Spleen (tissue), 11 donors: ENCODE measurements at regions not wholly inside any gene's neighbourhood (a gene's known extent, or its start where the extent isn't known, plus 50 kb on each side); places are given as distances from the start of the nearest gene placed in this dataset.

Source experiments
- DNase-seq: peaks from one replicate; pipeline ENCODE4 v3.0.0-alpha.2; 2020
- H3K27ac ChIP-seq, 8 donors: fragments of 200-600 bp; sonication (generic) in 7 of 8; 1 replicate in 4 of 8; 2 replicates in 4 of 8; pipeline versions ENCODE4 v1.5.0 to v1.8.0; 2016 to 2021; ENCODE audit warnings: inconsistent platforms in 4 of 8, mild to moderate bottlenecking in 4 of 8, moderate library complexity in 1 of 8
- H3K27me3 ChIP-seq, 7 donors: fragments of 200-600 bp; sonication (generic) in 6 of 7; replicated peaks in 1 of 7; 1 replicate in 4 of 7; 2 replicates in 3 of 7; pipeline versions ENCODE4 v1.5.0 to v1.8.0; 2016 to 2021; ENCODE audit warnings: inconsistent platforms in 3 of 7, mild to moderate bottlenecking in 1 of 7
- H3K36me3 ChIP-seq, 6 donors: fragments of 200-600 bp; sonication (generic) in 5 of 6; 1 replicate in 4 of 6; 2 replicates in 2 of 6; pipeline versions ENCODE4 v1.5.0 to v1.8.0; 2016 to 2021; ENCODE audit warnings: inconsistent platforms in 2 of 6
- H3K4me1 ChIP-seq, 6 donors: fragments of 200-600 bp; sonication (generic) in 5 of 6; 1 replicate in 3 of 6; 2 replicates in 3 of 6; pipeline versions ENCODE4 v1.5.0 to v1.8.0; 2016 to 2021; ENCODE audit warnings: inconsistent platforms in 3 of 6
- H3K4me3 ChIP-seq, 8 donors: fragments of 200-600 bp; sonication (generic) in 7 of 8; 1 replicate in 4 of 8; 2 replicates in 4 of 8; pipeline versions ENCODE4 v1.5.0 to v1.8.0; 2016 to 2021; ENCODE audit warnings: inconsistent platforms in 4 of 8, mild to moderate bottlenecking in 4 of 8, moderate library complexity in 2 of 8
- H3K9me3 ChIP-seq, 8 donors: fragments of 200-600 bp; sonication (generic) in 7 of 8; 1 replicate in 4 of 8; 2 replicates in 4 of 8; pipeline versions ENCODE4 v1.5.0 to v1.8.0; 2016 to 2021; ENCODE audit warnings: inconsistent platforms in 4 of 8
- POLR2A ChIP-seq, 3 donors: fragments of 450-650 bp; IDR thresholded peaks; one replicate each; pipeline ENCODE4 v1.5.1; 2017; ENCODE audit warnings: antibody characterized with exemption in 3 of 3, mild to moderate bottlenecking in 1 of 3
- POLR2AphosphoS5 ChIP-seq, 3 donors: sonication (generic); formaldehyde crosslinking; IDR thresholded peaks; one replicate each; pipeline ENCODE4 v1.5.1; 2017; ENCODE audit warnings: antibody characterized with exemption in 3 of 3
- WGBS, 5 donors: extraction: QIAGEN DNeasy Blood & Tissue Kit in 3 of 5; methylation state at CpG; one replicate each; pipeline versions ENCODE4 v1.1.5 to v1.1.7; 2013 to 2018; 5-methylcytosine and 5-hydroxymethylcytosine counted together
- intact Hi-C: fragments of 100-400 bp; cut with DNase I; formaldehyde crosslinking; loops from one replicate; pipeline ENCODE4 v1.15.0; 2023; ENCODE audit warnings: low total_unique reads
- TF ChIP-seq, protein P1 (sequence below), 11 experiments: fragments of 200-600 bp in 7 of 11; fragments of 450-650 bp in 4 of 11; sonication (generic) in 4 of 11; IDR thresholded peaks in 8 of 11; conservative IDR thresholded peaks in 3 of 11; 1 replicate in 7 of 11; 2 replicates in 4 of 11; pipeline versions ENCODE4 v1.4.0 to v1.8.0; 2016 to 2021; ENCODE audit warnings: antibody characterized with exemption in 11 of 11, inconsistent platforms in 4 of 11, mild to moderate bottlenecking in 1 of 11
- donor health status: healthy with polysubstance abuse.
- donor health status: DM: no; HTN: no; CAD: no; lungs with moderate emphysema.
- donor health status: DM: no; HTN: no; CAD: no.
- donor health status: Bipolar disorder and iron deficiency.
- donor health status: healthy.
- donor health status: DM: no; HTN: no; CAD: no.
- donor health status: DM: yes; HTN: yes; CAD: no.

GRCh38 chr13:106375085-106375484 is 160.4 kb downstream of the EFNB2 start:
- Histone ChIP-seq H3K27me3 (peaks cover 0 to 11% (median 0%) of the 10 kb centered on the region in 7 donors), H3K27ac (no peak overlapping the region), H3K36me3 (no peaks in the 10 kb centered on the region), H3K4me1 (no peaks in the 10 kb centered on the region), H3K9me3 (no peaks in the 10 kb centered on the region), H3K4me3 (no peak overlapping the region)
- TF ChIP-seq, protein P1, sequence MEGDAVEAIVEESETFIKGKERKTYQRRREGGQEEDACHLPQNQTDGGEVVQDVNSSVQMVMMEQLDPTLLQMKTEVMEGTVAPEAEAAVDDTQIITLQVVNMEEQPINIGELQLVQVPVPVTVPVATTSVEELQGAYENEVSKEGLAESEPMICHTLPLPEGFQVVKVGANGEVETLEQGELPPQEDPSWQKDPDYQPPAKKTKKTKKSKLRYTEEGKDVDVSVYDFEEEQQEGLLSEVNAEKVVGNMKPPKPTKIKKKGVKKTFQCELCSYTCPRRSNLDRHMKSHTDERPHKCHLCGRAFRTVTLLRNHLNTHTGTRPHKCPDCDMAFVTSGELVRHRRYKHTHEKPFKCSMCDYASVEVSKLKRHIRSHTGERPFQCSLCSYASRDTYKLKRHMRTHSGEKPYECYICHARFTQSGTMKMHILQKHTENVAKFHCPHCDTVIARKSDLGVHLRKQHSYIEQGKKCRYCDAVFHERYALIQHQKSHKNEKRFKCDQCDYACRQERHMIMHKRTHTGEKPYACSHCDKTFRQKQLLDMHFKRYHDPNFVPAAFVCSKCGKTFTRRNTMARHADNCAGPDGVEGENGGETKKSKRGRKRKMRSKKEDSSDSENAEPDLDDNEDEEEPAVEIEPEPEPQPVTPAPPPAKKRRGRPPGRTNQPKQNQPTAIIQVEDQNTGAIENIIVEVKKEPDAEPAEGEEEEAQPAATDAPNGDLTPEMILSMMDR (IDR thresholded peaks at IDR 0.05 in 8 of 11, conservative IDR thresholded peaks at IDR 0.05 in 3 of 11): no peak
- DNase-seq: no peak
- 95 to 98% (median 97%) methylated on average over 20 of the region's 20 CpGs for WGBS, 5 donors
- intact Hi-C loops: no loop called here

- Histone ChIP-seq H3K9me3 (no peaks in the 10 kb centered on the region), H3K4me1 (no peaks in the 10 kb centered on the region), H3K36me3 (no peaks in the 10 kb centered on the region), H3K4me3 (no peak overlapping the region), H3K27me3 (peaks cover 0 to 11% (median 0%) of the 10 kb centered on the region in 7 donors), H3K27ac (no peak overlapping the region)
- WGBS, 5 donors: 86 to 91% (median 91%) methylated on average over 9 to 10 of the region's 10 CpGs
- DNase-seq: no peak
- TF ChIP-seq, protein P1 (IDR thresholded peaks at IDR 0.05 in 8 of 11, conservative IDR thresholded peaks at IDR 0.05 in 3 of 11): no peak
- TF ChIP-seq POLR2AphosphoS5 (IDR thresholded peaks at IDR 0.05): no peak
- no peak for TF ChIP-seq POLR2A (IDR thresholded peaks at IDR 0.05)
- intact Hi-C loops: no loop called here
Measured at GRCh38 chr13:106374631-106375030, 160.8 kb downstream of the EFNB2 start.

- Histone ChIP-seq H3K4me1 (no peaks in the 10 kb centered on the region), H3K27ac (no peak overlapping the region), H3K9me3 (no peaks in the 10 kb centered on the region), H3K4me3 (no peak overlapping the region), H3K27me3 (peaks cover 0 to 11% (median 0%) of the 10 kb centered on the region in 7 donors), H3K36me3 (no peaks in the 10 kb centered on the region)
- TF ChIP-seq, protein P1 (IDR thresholded peaks at IDR 0.05 in 8 of 11, conservative IDR thresholded peaks at IDR 0.05 in 3 of 11): no peak
- TF ChIP-seq POLR2A (IDR thresholded peaks at IDR 0.05) (no peak), POLR2AphosphoS5 (IDR thresholded peaks at IDR 0.05) (no peak)
- no peak for DNase-seq
- WGBS, 5 donors: 17 to 37% (median 21%) methylated on average over 4 of the region's 4 CpGs
- intact Hi-C loops: no loop called here
Measured at GRCh38 chr13:106373989-106374572, 161.4 kb downstream of the EFNB2 start.

GRCh38 chr13:106373304-106373988 is 162.0 kb downstream of the EFNB2 start:
- H3K36me3 ChIP-seq: no peaks in the 10 kb centered on the region
- intact Hi-C loops: no loop called here
- WGBS, 5 donors: 33 to 42% (median 34%) methylated on average over 7 of the region's 7 CpGs
- H3K27ac ChIP-seq: no peak overlapping the region
- no peaks in the 10 kb centered on the region for H3K9me3 ChIP-seq
- peaks cover 0 to 16% (median 0%) of the 10 kb centered on the region in 7 donors for H3K27me3 ChIP-seq
- no peak for DNase-seq
- H3K4me3 ChIP-seq: no peak overlapping the region
- no peaks in the 10 kb centered on the region for H3K4me1 ChIP-seq
- TF ChIP-seq POLR2A (IDR thresholded peaks at IDR 0.05) (no peak), POLR2AphosphoS5 (IDR thresholded peaks at IDR 0.05) (no peak)
- TF ChIP-seq, protein P1 (IDR thresholded peaks at IDR 0.05 in 8 of 11, conservative IDR thresholded peaks at IDR 0.05 in 3 of 11): no peak
